Right lobe of liver (tissue), 4 donors: ENCODE measurements at regions not wholly inside any gene's neighbourhood (a gene's known extent, or its start where the extent isn't known, plus 50 kb on each side); places are given as distances from the start of the nearest gene placed in this dataset.

ENCODE experiments used
- POLR2A ChIP-seq: fragments of 450-650 bp; IDR thresholded peaks from one replicate; pipeline ENCODE4 v1.6.1; 2017; ENCODE audit warnings: antibody characterized with exemption, mild to moderate bottlenecking
- TF ChIP-seq, protein P1 (sequence below), 4 donors: fragments of 200-600 bp in 3 of 4; fragments of 450-650 bp in 1 of 4; IDR thresholded peaks; one replicate each; pipeline versions ENCODE4 v1.5.1 to v1.8.0; 2016 to 2022; ENCODE audit warnings: antibody characterized with exemption in 4 of 4, mild to moderate bottlenecking in 2 of 4
- donor health status: DM: no; HTN: no; CAD: no.
- donor health status: DM: no; HTN: no; CAD: no.
- donor health status: DM: no; HTN: yes; CAD: no.

DNA sequence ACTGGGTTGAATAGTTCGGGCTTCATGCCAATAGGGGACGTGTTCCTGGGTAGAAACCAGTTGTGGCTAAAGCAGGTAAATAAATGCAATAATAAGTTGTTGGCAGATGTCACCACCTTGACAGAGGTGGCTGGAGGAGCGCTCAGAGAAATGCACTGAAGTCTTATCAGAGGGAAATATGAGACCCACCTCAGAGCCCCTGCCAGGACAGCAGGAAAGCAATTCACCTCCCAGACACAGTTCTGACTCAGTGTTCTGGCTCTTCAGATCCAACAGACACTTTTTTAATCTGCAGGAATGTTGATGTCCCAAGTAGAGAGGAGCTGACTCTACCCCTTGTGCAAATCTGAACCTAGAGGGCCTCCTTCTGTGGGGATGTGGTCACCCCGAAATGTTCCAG lies 687.1 kb upstream of the FBXO33 start:
- TF ChIP-seq, protein P1, sequence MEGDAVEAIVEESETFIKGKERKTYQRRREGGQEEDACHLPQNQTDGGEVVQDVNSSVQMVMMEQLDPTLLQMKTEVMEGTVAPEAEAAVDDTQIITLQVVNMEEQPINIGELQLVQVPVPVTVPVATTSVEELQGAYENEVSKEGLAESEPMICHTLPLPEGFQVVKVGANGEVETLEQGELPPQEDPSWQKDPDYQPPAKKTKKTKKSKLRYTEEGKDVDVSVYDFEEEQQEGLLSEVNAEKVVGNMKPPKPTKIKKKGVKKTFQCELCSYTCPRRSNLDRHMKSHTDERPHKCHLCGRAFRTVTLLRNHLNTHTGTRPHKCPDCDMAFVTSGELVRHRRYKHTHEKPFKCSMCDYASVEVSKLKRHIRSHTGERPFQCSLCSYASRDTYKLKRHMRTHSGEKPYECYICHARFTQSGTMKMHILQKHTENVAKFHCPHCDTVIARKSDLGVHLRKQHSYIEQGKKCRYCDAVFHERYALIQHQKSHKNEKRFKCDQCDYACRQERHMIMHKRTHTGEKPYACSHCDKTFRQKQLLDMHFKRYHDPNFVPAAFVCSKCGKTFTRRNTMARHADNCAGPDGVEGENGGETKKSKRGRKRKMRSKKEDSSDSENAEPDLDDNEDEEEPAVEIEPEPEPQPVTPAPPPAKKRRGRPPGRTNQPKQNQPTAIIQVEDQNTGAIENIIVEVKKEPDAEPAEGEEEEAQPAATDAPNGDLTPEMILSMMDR (IDR thresholded peaks at IDR 0.05) = no peak
- TF ChIP-seq POLR2A = no peak
